DOHH2 (cell line): ENCODE measurements at regions not wholly inside any gene's neighbourhood (a gene's known extent, or its start where the extent isn't known, plus 50 kb on each side); places are given as distances from the start of the nearest gene placed in this dataset.

Experiments used
- H3F3A ChIP-seq: fragments of 200-600 bp; sonication (generic), shearing (Covaris generic); 2 replicates; pipeline ENCODE4 v1.6.0; 2016; ENCODE audit warnings: antibody characterized with exemption, mild to moderate bottlenecking; ENCODE audit not compliant: control insufficient read depth, insufficient read depth
- H3K27ac ChIP-seq: fragments of 200-600 bp; sonication (generic); 2 replicates; pipeline ENCODE4 v1.5.1; 2014; ENCODE audit warnings: low read depth, mild to moderate bottlenecking, low read length, moderate library complexity
- H3K27me3 ChIP-seq: fragments of 200-600 bp; sonication (generic); 2 replicates; pipeline ENCODE4 v1.6.1; 2014; ENCODE audit warnings: mild to moderate bottlenecking, low read length, mixed read lengths; ENCODE audit not compliant: control insufficient read depth
- H3K36me3 ChIP-seq: fragments of 200-600 bp; sonication (generic); 2 replicates; pipeline ENCODE4 v1.6.1; 2014; ENCODE audit warnings: mild to moderate bottlenecking, low read length, moderate library complexity, mixed read lengths; ENCODE audit not compliant: control insufficient read depth
- H3K4me1 ChIP-seq: fragments of 200-600 bp; sonication (generic); 2 replicates; pipeline ENCODE4 v1.6.1; 2014; ENCODE audit warnings: mild to moderate bottlenecking, low read length, mixed read lengths; ENCODE audit not compliant: control insufficient read depth
- H3K4me2 ChIP-seq: fragments of 200-600 bp; sonication (generic); 2 replicates; pipeline ENCODE4 v1.6.0; 2014; ENCODE audit warnings: mild to moderate bottlenecking, low read length, moderate library complexity
- H3K4me3 ChIP-seq: fragments of 200-600 bp; sonication (generic); 2 replicates; pipeline ENCODE4 v1.5.1; 2014; ENCODE audit warnings: mild to moderate bottlenecking, low read length, mixed read lengths
- H3K79me2 ChIP-seq: fragments of 200-600 bp; sonication (generic); 2 replicates; pipeline ENCODE4 v1.6.1; 2014; ENCODE audit warnings: mild to moderate bottlenecking, low read length, mixed read lengths; ENCODE audit not compliant: control insufficient read depth
- H3K9me2 ChIP-seq: fragments of 200-600 bp; sonication (generic); replicated peaks from 2 replicates; pipeline ENCODE4 v1.6.1; 2014; ENCODE audit warnings: mild to moderate bottlenecking, low read length, mixed read lengths; ENCODE audit not compliant: control insufficient read depth
- H3K9me3 ChIP-seq: fragments of 200-600 bp; sonication (generic); 2 replicates; pipeline ENCODE4 v1.6.1; 2014; ENCODE audit warnings: antibody characterized with exemption, low read length, mixed read lengths; ENCODE audit not compliant: control insufficient read depth, insufficient read depth
- H4K20me1 ChIP-seq: fragments of 200-600 bp; sonication (generic); 2 replicates; pipeline ENCODE4 v1.6.0; 2014; ENCODE audit warnings: low read depth, mild to moderate bottlenecking, antibody characterized with exemption, low read length, moderate library complexity; ENCODE audit not compliant: control insufficient read depth, insufficient read depth
- CTCF ChIP-seq: fragments of 200-600 bp; sonication (generic); IDR thresholded peaks from one replicate; pipeline ENCODE4 v1.5.1; 2014; ENCODE audit warnings: antibody characterized with exemption, mild to moderate bottlenecking, low read depth, low read length; ENCODE audit not compliant: poor library complexity, severe bottlenecking
- EZH2phosphoT487 ChIP-seq: fragments of 200-600 bp; sonication (generic); IDR thresholded peaks from 2 replicates; pipeline ENCODE4 v1.6.1; 2017; ENCODE audit warnings: borderline replicate concordance, mild to moderate bottlenecking, antibody characterized with exemption, low read length, moderate library complexity, mixed read lengths

- no peaks in the 10 kb centered on the region for H3K79me2 ChIP-seq
- H3K4me1 ChIP-seq = no peaks in the 10 kb centered on the region
- no peaks in the 10 kb centered on the region for H3K9me2 ChIP-seq
- no peak overlapping the region for H3K4me3 ChIP-seq
- no peaks in the 10 kb centered on the region for H3K27me3 ChIP-seq
- no peak overlapping the region for H3K27ac ChIP-seq
- H3K36me3 ChIP-seq = no peaks in the 10 kb centered on the region
- no peaks in the 10 kb centered on the region for H4K20me1 ChIP-seq
- TF ChIP-seq EZH2phosphoT487 (no peak), CTCF (no peak)
- no peak overlapping the region for H3K4me2 ChIP-seq
- no peaks in the 10 kb centered on the region for H3K9me3 ChIP-seq
- H3F3A ChIP-seq = no peaks in the 10 kb centered on the region
Observed at GRCh38 chr13:22018836-22019210, 347.9 kb downstream of the FGF9 start.

DNA sequence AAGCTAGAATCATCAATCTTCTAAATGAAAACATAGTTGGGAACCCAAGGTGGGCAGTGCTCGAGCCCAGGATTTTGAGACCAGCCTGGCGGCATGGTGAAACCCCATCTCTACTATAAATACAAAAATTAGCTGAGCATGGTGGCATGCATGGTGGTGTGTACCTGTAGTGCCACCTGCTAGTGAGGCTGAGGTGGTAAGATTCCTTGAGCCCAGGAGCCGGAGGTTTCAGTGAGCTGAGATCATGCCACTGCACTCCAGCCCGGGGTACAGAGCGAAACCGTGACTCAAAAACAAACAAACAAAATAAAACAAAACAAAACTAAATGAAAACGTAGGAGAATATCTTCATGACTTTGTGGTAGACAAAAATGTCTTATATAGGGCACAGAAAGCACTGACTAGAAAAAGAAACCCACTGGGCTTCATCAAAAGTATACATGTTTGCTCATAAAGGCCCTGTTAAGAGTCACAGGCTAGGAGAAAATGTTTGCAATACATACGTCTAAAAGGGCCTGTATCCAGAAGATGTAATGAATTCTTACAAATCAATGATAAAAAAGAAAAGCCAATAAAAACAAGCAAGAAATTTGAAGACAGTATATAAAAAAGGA is 353.6 kb downstream of the FGF9 start:
- H3K4me3 ChIP-seq = no peak overlapping the region
- no peaks in the 10 kb centered on the region; the same call in 1 of the 2 replicates for H3K9me3 ChIP-seq
- no peaks in the 10 kb centered on the region for H4K20me1 ChIP-seq
- H3K27ac ChIP-seq = no peak overlapping the region
- H3K27me3 ChIP-seq = no peaks in the 10 kb centered on the region
- no peaks in the 10 kb centered on the region for H3K79me2 ChIP-seq
- H3K36me3 ChIP-seq = no peaks in the 10 kb centered on the region
- H3K4me1 ChIP-seq = no peaks in the 10 kb centered on the region
- no peak overlapping the region for H3K4me2 ChIP-seq
- no peaks in the 10 kb centered on the region for H3K9me2 ChIP-seq
- H3F3A ChIP-seq = no peaks in the 10 kb centered on the region
- TF ChIP-seq EZH2phosphoT487 (no peak), CTCF (no peak)

DNA sequence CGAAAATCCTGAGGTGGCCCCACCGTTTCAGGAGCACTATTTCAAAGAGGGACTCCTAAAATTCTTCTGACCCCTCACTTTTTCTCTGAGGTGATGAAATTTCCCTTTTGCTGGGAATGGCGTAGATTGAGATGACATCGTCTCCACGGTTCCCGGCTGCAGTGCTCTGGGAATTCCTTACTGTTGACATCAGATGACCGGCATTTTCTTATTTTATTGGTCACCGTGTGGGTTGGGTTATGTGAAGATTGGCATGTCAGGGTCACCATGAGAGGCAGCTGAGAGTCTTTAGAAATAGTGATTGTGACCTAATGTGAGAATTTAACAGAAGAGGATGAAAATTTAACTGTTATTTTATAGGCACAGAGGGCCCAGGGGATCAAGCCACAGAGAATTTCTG is 356.7 kb downstream of the FGF9 start:
- H3F3A ChIP-seq = no peaks in the 10 kb centered on the region
- H3K27me3 ChIP-seq = no peaks in the 10 kb centered on the region
- TF ChIP-seq EZH2phosphoT487 (no peak), CTCF (no peak)
- no peak overlapping the region for H3K4me2 ChIP-seq
- H3K27ac ChIP-seq = no peak overlapping the region
- no peaks in the 10 kb centered on the region for H3K9me2 ChIP-seq
- H3K36me3 ChIP-seq = no peaks in the 10 kb centered on the region
- H3K9me3 ChIP-seq = no peaks in the 10 kb centered on the region; the same call in 1 of the 2 replicates
- no peaks in the 10 kb centered on the region for H4K20me1 ChIP-seq
- no peaks in the 10 kb centered on the region for H3K4me1 ChIP-seq
- H3K4me3 ChIP-seq = no peak overlapping the region
- no peaks in the 10 kb centered on the region for H3K79me2 ChIP-seq

DNA sequence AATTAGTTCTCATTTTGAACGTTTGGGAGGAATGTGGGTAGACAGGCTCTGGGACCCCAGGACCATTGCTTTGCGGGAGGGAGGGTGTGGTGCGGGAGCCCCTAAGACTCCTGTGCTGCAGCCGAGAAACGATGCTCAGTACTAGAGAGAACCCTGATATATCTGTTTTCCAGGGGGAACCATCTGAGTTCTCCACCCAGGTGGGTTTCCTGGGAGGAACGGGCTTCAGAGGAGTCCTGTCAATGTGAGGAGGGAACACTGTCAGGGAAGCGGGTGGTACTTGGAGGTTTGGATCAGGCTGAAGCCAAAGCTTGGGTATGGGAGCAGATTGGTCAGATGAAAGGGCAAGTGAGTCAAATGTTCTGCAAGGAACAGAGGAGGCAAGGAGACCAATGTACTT is 358.0 kb downstream of the FGF9 start:
- Histone ChIP-seq H3K27ac (no peak overlapping the region), H3K79me2 (no peaks in the 10 kb centered on the region), H3K4me2 (no peak overlapping the region), H4K20me1 (no peaks in the 10 kb centered on the region), H3K4me1 (no peaks in the 10 kb centered on the region), H3K27me3 (no peaks in the 10 kb centered on the region), H3K9me3 (no peaks in the 10 kb centered on the region; the same call in 1 of the 2 replicates), H3F3A (no peaks in the 10 kb centered on the region), H3K36me3 (no peaks in the 10 kb centered on the region), H3K4me3 (no peak overlapping the region), H3K9me2 (no peaks in the 10 kb centered on the region)
- TF ChIP-seq EZH2phosphoT487 (no peak), CTCF (no peak)
